ENCODE measurements at regions not wholly inside any gene's neighbourhood (a gene's known extent, or its start where the extent isn't known, plus 50 kb on each side); places are given as distances from the start of the nearest gene placed in this dataset.

- no peak for DNase-seq
Measured at GRCh38 chr17:70604854-70605253, 435.5 kb downstream of the KCNJ2 start.

- no peak for DNase-seq
Measured at GRCh38 chr17:70606086-70606485, 436.8 kb downstream of the KCNJ2 start.

- no peak for DNase-seq
Measured at GRCh38 chr17:70608193-70608592, 438.9 kb downstream of the KCNJ2 start.

DNA sequence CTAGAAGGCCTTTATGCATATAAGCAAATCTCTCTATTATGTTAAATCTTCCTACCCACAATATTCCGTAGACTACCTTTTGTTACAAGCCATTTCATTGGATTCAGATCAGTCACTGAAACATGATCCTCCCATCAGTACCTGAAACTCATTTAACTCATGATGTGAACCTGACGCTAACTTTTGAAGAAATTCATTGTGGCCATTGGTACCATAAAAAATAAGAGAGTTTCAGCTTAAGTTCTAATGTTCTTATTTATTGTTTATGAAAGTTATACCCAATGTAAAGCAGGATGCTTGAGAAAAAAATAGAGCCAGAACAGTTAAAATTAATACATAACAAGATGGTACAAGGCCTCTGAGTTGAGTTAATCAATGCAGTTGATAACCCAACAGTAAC is 439.6 kb downstream of the KCNJ2 start:
- no peak for DNase-seq

DNA sequence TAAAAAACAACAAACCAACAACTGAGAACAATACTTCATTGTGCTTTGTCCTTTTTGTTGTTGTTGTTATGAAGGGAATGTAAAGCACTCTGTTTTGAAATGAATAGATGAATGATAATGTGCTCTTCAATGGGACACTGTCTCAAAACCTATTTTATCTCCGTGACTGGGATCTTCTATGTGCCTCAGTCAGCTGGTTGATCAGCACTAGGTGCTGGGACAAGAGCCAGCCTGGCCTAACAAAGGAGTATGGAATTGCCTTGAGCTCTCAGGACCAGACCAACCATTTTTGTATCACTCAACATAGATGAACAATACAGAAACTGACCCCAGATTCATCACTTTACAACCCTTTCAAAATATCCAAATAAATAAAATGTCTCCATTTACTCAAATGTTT is 440.2 kb downstream of the KCNJ2 start:
- DNase-seq, result no peak

DNA sequence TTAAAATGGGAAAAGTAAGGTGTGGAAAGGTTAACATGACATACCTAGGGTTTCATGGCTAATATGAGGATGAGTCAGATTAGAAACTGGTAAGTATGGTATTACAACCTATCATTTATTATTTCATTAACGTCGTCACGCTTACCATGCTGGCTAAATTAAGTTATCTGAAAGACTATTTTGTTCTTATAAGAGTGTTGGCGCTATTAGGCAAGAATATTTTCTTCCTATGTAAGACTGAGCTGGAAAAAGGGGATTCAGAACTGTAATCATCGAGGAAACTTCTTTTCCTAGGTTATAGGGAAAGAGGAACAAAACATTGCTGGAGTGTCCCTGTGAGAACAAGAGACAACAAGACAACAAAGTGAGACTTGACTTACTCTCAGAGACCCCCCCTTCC is 440.8 kb downstream of the KCNJ2 start:
- DNase-seq, result no peak

DNA sequence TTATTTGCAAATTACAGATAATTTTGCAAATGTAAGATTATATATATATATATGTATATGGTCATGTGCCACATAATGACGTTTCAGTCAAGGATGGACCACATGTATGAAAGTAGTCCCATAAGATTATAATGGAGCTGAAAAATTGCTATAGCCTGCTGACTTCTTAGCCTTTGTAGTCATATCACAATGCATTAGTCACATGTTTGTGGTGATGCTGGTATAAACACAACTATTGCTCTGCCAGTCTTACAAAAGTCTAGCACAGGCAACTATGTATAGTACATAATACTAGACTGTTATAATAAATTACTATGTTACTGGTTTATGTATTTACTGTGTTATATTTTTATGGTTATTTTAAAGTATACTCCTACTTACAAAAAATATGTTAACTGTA is 444.3 kb downstream of the KCNJ2 start:
- DNase-seq, result no peak

GRCh38 chr17:70615831-70616230 is 446.5 kb downstream of the KCNJ2 start:
- DNase-seq, result no peak

- DNase-seq, result no peak
Measured at GRCh38 chr17:70618641-70619040, 449.3 kb downstream of the KCNJ2 start.

DNA sequence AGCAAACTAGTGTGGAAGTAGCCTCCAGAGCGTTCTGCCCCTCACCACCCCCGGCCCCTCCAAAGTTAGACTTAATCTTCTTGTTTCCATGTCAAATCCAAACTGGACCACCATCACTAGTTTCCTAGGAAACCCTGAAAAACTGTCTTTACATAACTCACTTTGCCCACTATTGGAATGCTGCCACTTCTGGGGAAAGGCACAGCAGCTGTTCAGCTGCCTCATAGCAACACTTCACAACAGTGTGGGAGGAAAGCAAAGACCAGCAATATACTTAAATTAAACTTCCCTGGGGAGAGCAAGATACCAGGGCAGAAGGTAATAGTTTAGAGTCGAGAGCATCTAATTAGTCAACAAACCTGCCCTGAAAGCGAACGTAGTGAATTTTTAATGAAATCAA is 452.2 kb downstream of the KCNJ2 start:
- DNase-seq, result no peak

DNA sequence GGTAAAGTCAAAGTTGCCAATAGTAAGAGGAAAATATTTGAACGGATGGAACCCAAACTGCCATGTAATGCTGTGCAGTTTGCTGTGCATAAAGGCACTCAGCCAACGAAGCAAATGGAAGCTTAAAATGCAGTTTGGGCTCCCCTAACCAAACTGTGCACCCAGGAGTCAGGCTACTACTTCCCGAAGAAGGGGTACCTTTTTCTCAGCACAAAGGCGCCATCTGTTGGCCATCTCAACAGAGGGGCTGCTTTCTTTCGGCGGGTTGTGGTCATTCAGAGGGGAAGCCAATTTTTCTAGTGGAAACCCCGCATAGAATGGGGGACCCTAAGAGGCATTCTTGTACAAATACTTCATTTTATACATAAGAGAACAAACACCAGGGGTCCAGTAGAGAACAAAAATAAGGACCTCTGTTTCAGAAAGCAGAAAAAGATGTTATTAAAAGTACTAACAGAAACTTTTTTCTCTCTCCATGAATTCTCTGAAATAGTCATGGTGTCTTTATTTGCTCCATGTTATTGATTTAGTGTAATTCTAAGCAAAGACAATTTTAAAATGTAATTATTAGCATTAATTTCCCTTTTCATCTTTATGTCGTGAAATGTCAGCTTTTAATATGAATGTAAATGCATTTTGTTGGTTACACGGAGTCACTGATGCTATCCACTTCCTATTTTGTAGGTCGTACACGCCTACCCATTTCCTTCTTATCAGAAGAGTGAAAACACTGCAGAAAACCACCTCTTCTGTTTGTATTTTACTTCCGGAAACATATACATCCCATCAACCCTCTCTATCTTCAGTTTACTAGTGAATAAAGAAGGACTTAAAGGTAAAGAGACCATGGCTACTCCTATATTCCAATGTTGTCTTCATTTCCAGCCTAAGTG is 453.3 kb downstream of the KCNJ2 start:
- DNase-seq, result no peak

DNA sequence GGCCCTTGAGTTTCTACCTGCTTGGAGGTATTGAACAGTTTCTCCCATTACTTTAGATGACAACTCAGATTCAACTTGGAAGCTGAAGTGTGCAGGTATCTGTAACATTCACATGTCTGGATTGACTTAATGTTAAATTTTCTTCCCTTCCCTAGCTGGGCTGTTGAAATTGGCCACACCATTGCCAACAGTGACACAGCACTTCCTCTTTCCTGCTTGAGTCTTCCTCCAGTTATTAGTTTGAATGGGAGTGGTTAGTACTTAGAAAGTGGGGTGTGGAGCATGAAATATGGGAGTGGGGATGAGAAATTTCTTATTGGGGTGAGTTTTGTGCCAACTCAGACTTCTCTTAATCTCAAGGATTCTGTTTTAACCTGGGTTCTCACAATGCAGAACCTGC is 454.9 kb downstream of the KCNJ2 start:
- no peak for DNase-seq

GRCh38 chr17:70629902-70630301 is 460.6 kb downstream of the KCNJ2 start:
- no peak for DNase-seq

GRCh38 chr17:70636517-70637133 is 467.3 kb downstream of the KCNJ2 start:
- no peak for DNase-seq

- no peak for DNase-seq
Measured at GRCh38 chr17:70642059-70642458, 472.7 kb downstream of the KCNJ2 start.

DNA sequence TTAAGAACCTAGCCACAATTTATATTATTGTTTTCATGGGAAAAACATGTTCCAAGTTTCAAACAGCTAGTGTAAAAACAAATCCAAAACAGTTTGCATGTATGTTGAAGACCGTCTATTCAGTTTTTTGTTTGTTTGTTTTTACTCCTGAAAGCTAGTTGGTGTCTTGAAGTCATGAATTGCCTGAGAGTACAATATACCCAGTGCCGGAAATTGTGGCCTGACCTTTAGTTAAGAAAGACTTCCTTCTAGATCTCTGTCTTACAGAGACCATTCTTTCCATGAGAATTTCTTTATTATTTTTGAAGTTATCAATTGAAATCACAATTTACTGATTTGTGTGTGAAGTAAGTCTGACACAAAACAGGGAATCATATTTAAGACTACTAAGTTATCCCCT is 474.8 kb downstream of the KCNJ2 start:
- no peak for DNase-seq

GRCh38 chr17:70646673-70647072 is 477.3 kb downstream of the KCNJ2 start:
- no peak for DNase-seq

- no peak for DNase-seq
Measured at GRCh38 chr17:70648166-70648565, 478.8 kb downstream of the KCNJ2 start.

GRCh38 chr17:70653850-70654249 is 484.5 kb downstream of the KCNJ2 start:
- no peak for DNase-seq

- DNase-seq, result no peak
Measured at GRCh38 chr17:70654706-70655105, 485.4 kb downstream of the KCNJ2 start.

DNA sequence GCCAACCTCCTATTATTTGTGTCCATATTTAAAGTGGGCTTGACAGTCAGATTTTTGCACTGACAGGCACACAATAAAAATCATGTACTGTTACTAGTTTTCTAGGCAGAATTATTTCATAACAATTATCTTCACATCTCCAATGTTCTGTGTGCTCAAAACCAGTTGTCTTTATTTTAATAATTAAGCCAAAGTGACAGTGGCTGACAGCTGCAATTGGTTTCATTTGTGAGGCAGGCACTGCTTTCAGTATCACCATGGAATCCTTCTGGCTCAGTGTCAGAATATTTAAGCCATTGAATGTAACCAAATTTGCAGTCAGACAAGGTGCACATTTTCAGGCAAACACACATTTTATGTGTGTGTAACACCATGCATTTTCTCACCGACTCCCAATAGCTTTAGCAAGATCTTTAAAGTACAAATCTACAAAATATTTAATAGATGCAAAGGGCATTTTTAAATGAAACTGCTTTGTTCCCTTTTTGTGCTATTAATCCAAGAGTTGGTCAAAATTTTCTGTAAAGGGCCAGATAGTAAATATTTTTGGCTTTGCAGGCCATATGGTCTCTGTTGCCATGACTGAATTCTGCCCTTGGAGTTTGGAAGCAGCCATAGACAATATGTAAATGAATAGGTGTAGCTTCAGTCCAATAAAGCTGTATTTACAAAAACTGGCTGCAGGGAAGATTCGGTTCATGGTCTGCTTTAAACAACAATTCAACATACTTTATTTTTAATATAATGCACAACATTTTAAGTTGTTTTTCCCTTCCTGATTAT is 486.0 kb downstream of the KCNJ2 start:
- DNase-seq, result no peak

DNA sequence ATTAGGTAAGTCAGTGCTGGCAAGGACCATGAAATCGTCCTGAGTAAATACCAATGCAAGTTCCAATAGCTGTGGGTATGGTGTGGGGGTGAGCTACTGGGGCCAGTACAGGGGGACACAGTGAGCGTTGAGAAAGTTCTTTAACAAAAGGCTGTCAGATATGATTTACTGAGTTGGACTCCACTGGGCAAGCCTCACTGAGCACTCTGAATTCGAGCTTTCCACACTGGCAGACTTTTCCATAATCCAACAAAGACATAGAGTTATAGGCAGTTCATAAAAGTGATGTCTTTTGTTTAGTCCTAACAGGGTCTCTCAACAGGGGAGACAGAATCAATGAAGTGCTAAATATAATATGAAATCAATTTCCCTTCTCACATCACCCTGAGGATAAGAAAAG is 489.0 kb downstream of the KCNJ2 start:
- DNase-seq, result no peak

DNA sequence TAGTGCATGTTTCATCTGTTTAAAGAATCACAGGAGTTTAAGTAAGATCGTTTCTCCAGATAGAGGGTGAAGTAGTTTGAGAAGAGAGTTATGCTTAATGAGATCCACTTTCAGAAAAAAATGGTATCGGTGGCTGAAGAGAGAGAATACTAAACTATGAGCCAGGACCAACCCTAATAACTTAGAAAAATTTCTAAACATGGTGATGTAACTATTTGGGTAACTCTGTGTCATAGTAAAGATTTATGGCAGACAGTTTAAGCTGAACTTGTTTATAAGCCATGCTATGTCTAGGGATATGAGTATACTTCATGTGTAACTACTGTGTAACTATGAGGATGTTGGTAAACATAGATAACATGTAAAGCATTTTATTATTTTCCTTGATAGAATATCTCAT is 489.5 kb downstream of the KCNJ2 start:
- no peak for DNase-seq
